H1 (cell line): ENCODE measurements at regions not wholly inside any gene's neighbourhood (a gene's known extent, or its start where the extent isn't known, plus 50 kb on each side); places are given as distances from the start of the nearest gene placed in this dataset.

Source experiments
- CTCF ChIA-PET: fragments of 300-600 bp; sonication (Branson Sonifier 250); formaldehyde crosslinking; loops from one replicate; lab custom pipeline; 2021; ENCODE audit not compliant: partially characterized antibody; lab: Charles Lee
- POLR2A ChIA-PET: fragments of 300-600 bp; sonication (Branson Sonifier 250); formaldehyde crosslinking; loops from one replicate; lab custom pipeline; 2021; ENCODE audit warnings: inconsistent platforms; ENCODE audit not compliant: partially characterized antibody; lab: Charles Lee
- DNase-seq, 2 experiments: peaks; one replicate each; pipeline versions ENCODE4 v3.0.0 to v3.0.0-alpha.2; 2010 to 2022; ENCODE audit warnings: low spot score in 2 of 2, low read depth in 1 of 2, mixed read lengths in 1 of 2
- FAIRE-seq: peaks from 2 replicates; lab custom pipeline; 2011; peaks lifted over from hg19 to GRCh38; lab: Jason Lieb, UNC
- H2AFZ ChIP-seq: 2 replicates; pipeline ENCODE4 v1.8.1; 2012; ENCODE audit warnings: low read length, inconsistent platforms
- H2AK5ac ChIP-seq: 2 replicates; pipeline ENCODE4 v1.6.1; 2013; ENCODE audit warnings: low read depth, low read length
- H2BK120ac ChIP-seq: replicated peaks from 2 replicates; pipeline ENCODE3; 2013; ENCODE audit warnings: low read depth, low read length, inconsistent platforms
- H2BK12ac ChIP-seq: 2 replicates; pipeline ENCODE4 v1.6.1; 2013; ENCODE audit warnings: low read depth, low read length
- H2BK15ac ChIP-seq: 2 replicates; pipeline ENCODE4 v1.6.1; 2013; ENCODE audit warnings: low read length
- H2BK20ac ChIP-seq: 2 replicates; pipeline ENCODE4 v1.6.1; 2013; ENCODE audit warnings: low read length
- H2BK5ac ChIP-seq: 2 replicates; pipeline ENCODE4 v1.6.1; 2013; ENCODE audit warnings: low read depth, low read length
- H3K14ac ChIP-seq: 2 replicates; pipeline ENCODE4 v1.6.1; 2013; ENCODE audit warnings: inconsistent platforms; ENCODE audit not compliant: insufficient read length
- H3K18ac ChIP-seq: 2 replicates; pipeline ENCODE4 v1.6.1; 2013; ENCODE audit warnings: low read length; ENCODE audit errors: extremely low read depth
- H3K23ac ChIP-seq: 2 replicates; pipeline ENCODE4 v1.6.1; 2013; ENCODE audit warnings: inconsistent platforms; ENCODE audit not compliant: insufficient read length
- H3K23me2 ChIP-seq: 2 replicates; pipeline ENCODE4 v1.6.1; 2013; ENCODE audit warnings: low read depth, low read length
- H3K27ac ChIP-seq: 2 replicates; pipeline ENCODE4 v1.6.1; 2011; ENCODE audit warnings: low read depth, low read length, inconsistent platforms
- H3K27me3 ChIP-seq, 4 experiments: replicated peaks in 1 of 4; 1 replicate in 1 of 4; 2 replicates in 3 of 4; pipeline versions ENCODE4 v1.6.1 to v1.8.1; 2011 to 2013; ENCODE audit warnings: low read length in 3 of 4, mild to moderate bottlenecking in 3 of 4, inconsistent platforms in 2 of 4, mixed read lengths in 2 of 4, moderate library complexity in 1 of 4; ENCODE audit not compliant: control insufficient read depth in 3 of 4, insufficient read depth in 3 of 4; ENCODE audit errors: extremely low read depth in 1 of 4
- H3K36me3 ChIP-seq, 4 experiments: 2 replicates each; pipeline versions ENCODE4 v1.6.1 to v1.8.1; 2011 to 2013; ENCODE audit warnings: mild to moderate bottlenecking in 4 of 4, low read length in 3 of 4, moderate library complexity in 2 of 4, control low read depth in 1 of 4, inconsistent platforms in 1 of 4; ENCODE audit not compliant: insufficient read depth in 4 of 4, control insufficient read depth in 2 of 4
- H3K4ac ChIP-seq: replicated peaks from 2 replicates; pipeline ENCODE3; 2013; ENCODE audit warnings: low read length, low read depth, mixed read lengths, inconsistent platforms; ENCODE audit not compliant: insufficient read length
- H3K4me1 ChIP-seq, 4 experiments: replicated peaks in 1 of 4; 1 replicate in 1 of 4; 2 replicates in 3 of 4; pipeline versions ENCODE4 v1.6.1 to v1.8.1; 2011 to 2013; ENCODE audit warnings: low read length in 3 of 4, inconsistent platforms in 2 of 4, mixed read lengths in 1 of 4; ENCODE audit not compliant: insufficient read depth in 4 of 4, control insufficient read depth in 3 of 4
- H3K4me2 ChIP-seq, 2 experiments: 2 replicates each; pipeline versions ENCODE4 v1.6.1 to v1.8.1; 2011 to 2013; ENCODE audit warnings: low read depth in 2 of 2, low read length in 2 of 2, control low read depth in 1 of 2, inconsistent platforms in 1 of 2, mild to moderate bottlenecking in 1 of 2; ENCODE audit not compliant: insufficient read depth in 1 of 2
- H3K4me3 ChIP-seq, 4 experiments: fragments of 200-600, 300-600 bp in 1 of 4; sonication (generic), shearing (Covaris generic), sonication (Bioruptor Twin) in 1 of 4; 2 replicates each; pipeline versions ENCODE4 v1.5.1 to v1.8.1; 2011 to 2016; ENCODE audit warnings: low read length in 4 of 4, low read depth in 3 of 4, control low read depth in 2 of 4, inconsistent platforms in 2 of 4, mild to moderate bottlenecking in 2 of 4, mixed read lengths in 1 of 4, moderate library complexity in 1 of 4; ENCODE audit not compliant: insufficient read depth in 2 of 4; ENCODE audit errors: extremely low read depth in 1 of 4
- H3K56ac ChIP-seq: replicated peaks from 2 replicates; pipeline ENCODE3; 2013; ENCODE audit warnings: low read depth, mild to moderate bottlenecking, mixed read lengths, low read length, inconsistent platforms; ENCODE audit not compliant: insufficient read length
- H3K79me1 ChIP-seq: 2 replicates; pipeline ENCODE4 v1.6.1; 2013; ENCODE audit warnings: low read depth, low read length, control low read depth
- H3K79me2 ChIP-seq, 2 experiments: 2 replicates each; pipeline versions ENCODE4 v1.6.1 to v1.8.1; 2012 to 2013; ENCODE audit warnings: low read length in 2 of 2, mild to moderate bottlenecking in 2 of 2, inconsistent platforms in 1 of 2; ENCODE audit not compliant: insufficient read depth in 2 of 2, control insufficient read depth in 1 of 2
- H3K9ac ChIP-seq, 4 experiments: replicated peaks in 1 of 4; 1 replicate in 1 of 4; 2 replicates in 3 of 4; pipeline versions ENCODE4 v1.6.1 to v1.8.1; 2011 to 2013; ENCODE audit warnings: low read depth in 3 of 4, low read length in 3 of 4, control low read depth in 2 of 4, mild to moderate bottlenecking in 2 of 4, moderate library complexity in 2 of 4, inconsistent platforms in 1 of 4; ENCODE audit errors: extremely low read depth in 1 of 4
- H3K9me3 ChIP-seq, 2 experiments: 2 replicates each; pipeline versions ENCODE4 v1.6.1 to v1.8.1; 2012 to 2013; ENCODE audit warnings: mild to moderate bottlenecking in 2 of 2, moderate library complexity in 2 of 2, control low read depth in 1 of 2, inconsistent platforms in 1 of 2, low read depth in 1 of 2, low read length in 1 of 2, mixed read lengths in 1 of 2; ENCODE audit not compliant: insufficient read depth in 2 of 2
- H4K20me1 ChIP-seq, 2 experiments: replicated peaks in 1 of 2; 2 replicates each; pipeline versions ENCODE3 to v1.8.1; 2011 to 2013; ENCODE audit warnings: inconsistent platforms in 2 of 2, low read length in 2 of 2, mild to moderate bottlenecking in 1 of 2; ENCODE audit not compliant: insufficient read depth in 2 of 2, control insufficient read depth in 1 of 2
- H4K5ac ChIP-seq: 2 replicates; pipeline ENCODE4 v1.6.1; 2013; ENCODE audit warnings: low read length, low read depth, mixed read lengths, inconsistent platforms; ENCODE audit not compliant: insufficient read length
- H4K8ac ChIP-seq: 2 replicates; pipeline ENCODE4 v1.8.0; 2013; ENCODE audit warnings: mild to moderate bottlenecking, moderate library complexity, low read length, inconsistent platforms; ENCODE audit not compliant: insufficient read depth; ENCODE audit errors: extremely low read depth
- H4K91ac ChIP-seq: replicated peaks from 2 replicates; pipeline ENCODE3; 2013; ENCODE audit warnings: low read length, mixed read lengths, inconsistent platforms; ENCODE audit not compliant: insufficient read length
- CBX5 ChIP-seq: fragments of 300-800, 300-1000 bp; sonication (generic); IDR thresholded peaks from 2 replicates; pipeline ENCODE4 v1.7.1; 2016; ENCODE audit warnings: antibody characterized with exemption, low read length, low read depth
- E2F6 ChIP-seq: IDR thresholded peaks from 2 replicates; pipeline ENCODE4 v1.6.1; 2012; ENCODE audit warnings: inconsistent platforms
- EZH2 ChIP-seq: fragments of 200-600 bp; sonication (generic); IDR thresholded peaks from 2 replicates; pipeline ENCODE4 v1.7.1; 2012; ENCODE audit warnings: low read depth, mild to moderate bottlenecking, moderate library complexity, low read length, inconsistent platforms; ENCODE audit not compliant: severe bottlenecking
- RAD21 ChIP-seq, 2 experiments: IDR thresholded peaks in 1 of 2; conservative IDR thresholded peaks in 1 of 2; 2 replicates each; pipeline ENCODE4 v1.6.1; 2011; ENCODE audit warnings: low read depth in 2 of 2, low read length in 2 of 2, improper control_type of control experiment in 1 of 2, inconsistent platforms in 1 of 2, mild to moderate bottlenecking in 1 of 2, moderate library complexity in 1 of 2
- RBBP5 ChIP-seq: IDR thresholded peaks from 2 replicates; pipeline ENCODE4 v1.7.1; 2012; ENCODE audit warnings: low read depth, mild to moderate bottlenecking, inconsistent platforms, low read length, moderate library complexity, borderline replicate concordance
- TAF7 ChIP-seq: optimal IDR thresholded peaks from 2 replicates; pipeline ENCODE3; 2011; ENCODE audit warnings: low read depth, mild to moderate bottlenecking, inconsistent platforms, low read length, moderate library complexity, borderline replicate concordance
- TEAD4 ChIP-seq: IDR thresholded peaks from 2 replicates; pipeline ENCODE4 v1.6.1; 2012; ENCODE audit warnings: low read depth, low read length, inconsistent platforms, mixed read lengths
- WGBS, 2 experiments: shearing (Covaris generic) in 1 of 2; methylation state at CpG; one replicate each; pipeline versions ENCODE4 v1.1.6 to v1.1.7; 2013 to 2015; ENCODE audit warnings: low lambda C conversion rate in 2 of 2, mixed read lengths in 2 of 2, inconsistent platforms in 1 of 2, low coverage in 1 of 2, missing lambda C conversion rate in 1 of 2; ENCODE audit not compliant: insufficient replicate concordance in 2 of 2, insufficient coverage in 1 of 2, insufficient read length in 1 of 2; ENCODE audit errors: extremely low coverage in 1 of 2, missing lambda C conversion rate in 1 of 2; 5-methylcytosine and 5-hydroxymethylcytosine counted together

DNA sequence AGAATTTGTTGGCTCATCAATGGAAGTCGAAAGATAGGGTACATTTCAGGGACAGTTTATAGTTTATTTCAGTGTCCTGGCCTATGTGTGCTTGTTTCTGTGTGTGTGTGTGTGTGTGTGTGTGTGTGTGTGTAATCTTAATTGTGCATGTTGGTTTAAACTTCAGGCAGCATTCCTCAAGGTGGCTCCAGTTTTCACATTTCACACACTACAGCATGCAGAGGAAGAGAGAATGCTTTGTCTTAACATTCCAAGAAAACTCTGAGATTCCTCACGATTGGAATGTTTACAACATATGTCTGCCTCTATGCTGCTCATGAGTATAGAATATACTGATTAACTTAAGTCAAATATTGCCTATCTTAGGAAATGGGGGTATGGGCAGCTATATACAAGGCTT lies 332.6 kb upstream of the EPHA7 start:
- no peaks in the 10 kb centered on the region for H4K20me1 ChIP-seq
- H3K23me2 ChIP-seq: no peaks in the 10 kb centered on the region
- no peaks in the 10 kb centered on the region for H3K9me3 ChIP-seq
- no peak overlapping the region for H2BK20ac ChIP-seq
- H3K18ac ChIP-seq: no peak overlapping the region
- POLR2A ChIA-PET: interaction anchor here (1.4 kb wide), 1 partner anchor 67 kb away, joined by 6 read pairs; no protein-coding TSS in a partner anchor
- no peak overlapping the region for H3K14ac ChIP-seq
- H3K4ac ChIP-seq: no peak overlapping the region
- H3K56ac ChIP-seq: no peak overlapping the region
- H2AFZ ChIP-seq: no peak overlapping the region; the same call in 1 of the 2 replicates
- H4K5ac ChIP-seq: no peak overlapping the region
- no peak overlapping the region for H4K91ac ChIP-seq
- H3K23ac ChIP-seq: no peak overlapping the region
- H3K36me3 ChIP-seq: no peaks in the 10 kb centered on the region
- DNase-seq: no peak
- H3K4me2 ChIP-seq: no peak overlapping the region
- no peak overlapping the region for H2BK12ac ChIP-seq
- H3K27ac ChIP-seq: no peak overlapping the region
- no peak overlapping the region for H2BK120ac ChIP-seq
- H3K9ac ChIP-seq: no peak overlapping the region
- CTCF ChIA-PET: interaction anchor here (0.6 to 1.3 kb wide), 5 partner anchors 16 to 522 kb away, joined by 3 read pairs; no protein-coding TSS in a partner anchor
- WGBS, 2 experiments: 84% methylated on average over 2 of the region's 2 CpGs; no CpG with 5 or more reads in 1 of the 2 experiments
- H3K4me3 ChIP-seq: no peak overlapping the region
- no peak overlapping the region for H4K8ac ChIP-seq
- H3K79me2 ChIP-seq: no peaks in the 10 kb centered on the region
- H3K79me1 ChIP-seq: no peaks in the 10 kb centered on the region
- TF ChIP-seq EZH2 (no peak), CBX5 (no peak), TEAD4 (peak; percentile 69; the same call in 1 of the 2 replicates), E2F6 (no peak), RAD21 (IDR thresholded peaks at IDR 0.05 in 1 of 2, conservative IDR thresholded peaks at IDR 0.05 in 1 of 2; ENCODE audit: low read depth in 2 of 2, low read length in 2 of 2) (peak; percentile 15 to 16; a peak in 1 of 4 replicates), TAF7 (no peak), RBBP5 (no peak)
- no peak overlapping the region for H2BK5ac ChIP-seq
- H2AK5ac ChIP-seq: no peak overlapping the region
- FAIRE-seq: no peak
- no peaks in the 10 kb centered on the region; a peak in 1 of 7 replicates for H3K27me3 ChIP-seq
- H2BK15ac ChIP-seq: no peak overlapping the region
- 0 out of 7 replicates have a peak, but pooled peaks cover 0 to 2% (median 0%) of the 10 kb centered on the region in 4 experiments for H3K4me1 ChIP-seq
